Colonic mucosa (tissue), 4 donors: ENCODE measurements at regions not wholly inside any gene's neighbourhood (a gene's known extent, or its start where the extent isn't known, plus 50 kb on each side); places are given as distances from the start of the nearest gene placed in this dataset.

Experiments
- DNase-seq: peaks from one replicate; pipeline ENCODE4 v3.0.0-alpha.2; 2020
- H3K27ac ChIP-seq: fragments of 200-600 bp; one replicate; pipeline ENCODE4 v1.8.0; 2021
- H3K27me3 ChIP-seq: fragments of 200-600 bp; one replicate; pipeline ENCODE4 v1.8.0; 2021
- H3K36me3 ChIP-seq: fragments of 200-600 bp; one replicate; pipeline ENCODE4 v1.8.0; 2021
- H3K4me1 ChIP-seq: fragments of 200-600 bp; one replicate; pipeline ENCODE4 v1.8.0; 2021; ENCODE audit warnings: mild to moderate bottlenecking
- H3K4me3 ChIP-seq: fragments of 200-600 bp; one replicate; pipeline ENCODE4 v1.8.0; 2021
- H3K9ac ChIP-seq, 2 donors: one replicate each; pipeline ENCODE4 v1.7.0; 2013; ENCODE audit warnings: control low read depth in 2 of 2, low read depth in 2 of 2, low read length in 2 of 2
- H3K9me3 ChIP-seq: fragments of 200-600 bp; one replicate; pipeline ENCODE4 v1.8.0; 2021
- intact Hi-C: fragments of 100-400 bp; cut with DNase I; formaldehyde crosslinking; loops from one replicate; pipeline ENCODE4 v1.14.1; 2022
- TF ChIP-seq, protein P1 (sequence below): fragments of 200-600 bp; IDR thresholded peaks from one replicate; pipeline ENCODE4 v1.8.0; 2022; ENCODE audit warnings: antibody characterized with exemption, mild to moderate bottlenecking
- donor health status: healthy.
- donor health status: DM: no; HTN: no; CAD: no.
- donor health status: DM: no; HTN: no; CAD: no.

- intact Hi-C loops = no loop called here
- Histone ChIP-seq H3K27me3 (no peaks in the 10 kb centered on the region), H3K27ac (no peak overlapping the region), H3K4me3 (no peak overlapping the region), H3K9me3 (no peaks in the 10 kb centered on the region), H3K9ac (no peak overlapping the region), H3K4me1 (no peaks in the 10 kb centered on the region), H3K36me3 (no peaks in the 10 kb centered on the region)
- DNase-seq = no peak
- TF ChIP-seq, protein P1, sequence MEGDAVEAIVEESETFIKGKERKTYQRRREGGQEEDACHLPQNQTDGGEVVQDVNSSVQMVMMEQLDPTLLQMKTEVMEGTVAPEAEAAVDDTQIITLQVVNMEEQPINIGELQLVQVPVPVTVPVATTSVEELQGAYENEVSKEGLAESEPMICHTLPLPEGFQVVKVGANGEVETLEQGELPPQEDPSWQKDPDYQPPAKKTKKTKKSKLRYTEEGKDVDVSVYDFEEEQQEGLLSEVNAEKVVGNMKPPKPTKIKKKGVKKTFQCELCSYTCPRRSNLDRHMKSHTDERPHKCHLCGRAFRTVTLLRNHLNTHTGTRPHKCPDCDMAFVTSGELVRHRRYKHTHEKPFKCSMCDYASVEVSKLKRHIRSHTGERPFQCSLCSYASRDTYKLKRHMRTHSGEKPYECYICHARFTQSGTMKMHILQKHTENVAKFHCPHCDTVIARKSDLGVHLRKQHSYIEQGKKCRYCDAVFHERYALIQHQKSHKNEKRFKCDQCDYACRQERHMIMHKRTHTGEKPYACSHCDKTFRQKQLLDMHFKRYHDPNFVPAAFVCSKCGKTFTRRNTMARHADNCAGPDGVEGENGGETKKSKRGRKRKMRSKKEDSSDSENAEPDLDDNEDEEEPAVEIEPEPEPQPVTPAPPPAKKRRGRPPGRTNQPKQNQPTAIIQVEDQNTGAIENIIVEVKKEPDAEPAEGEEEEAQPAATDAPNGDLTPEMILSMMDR = no peak
Measured at GRCh38 chr5:71955723-71956122, 151.6 kb upstream of the MAP1B start.

DNA sequence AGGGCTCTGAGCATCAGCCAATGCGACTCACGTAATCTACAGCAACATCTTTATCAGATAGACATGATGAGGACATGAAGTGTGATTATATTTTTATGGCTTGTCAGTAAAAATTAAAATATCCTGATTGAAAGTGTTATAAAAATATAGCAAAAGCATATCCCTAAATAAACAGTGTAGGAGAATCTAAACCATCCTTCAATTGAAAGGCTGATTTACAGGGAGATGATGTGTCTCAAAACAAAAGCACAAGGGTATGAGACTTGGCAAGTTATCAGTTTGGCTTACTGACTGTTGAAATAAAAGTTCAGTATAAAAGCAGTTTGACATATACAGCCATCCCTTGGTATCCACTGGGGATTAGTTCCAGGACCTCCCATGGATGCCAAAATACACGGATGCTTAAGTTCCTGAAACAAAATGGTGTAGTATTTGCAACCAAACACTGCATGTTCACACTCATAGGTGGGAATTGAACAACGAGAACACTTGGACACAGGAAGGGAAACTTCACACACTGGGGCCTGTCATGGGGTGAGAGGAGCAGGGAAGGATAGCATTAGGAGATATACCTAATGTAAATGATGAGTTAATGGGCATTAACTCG, 149.9 kb upstream of the MAP1B start:
- DNase-seq = no peak
- Histone ChIP-seq H3K9me3 (no peaks in the 10 kb centered on the region), H3K27ac (no peak overlapping the region), H3K4me3 (no peak overlapping the region), H3K9ac (no peak overlapping the region), H3K4me1 (no peaks in the 10 kb centered on the region), H3K36me3 (no peaks in the 10 kb centered on the region), H3K27me3 (no peaks in the 10 kb centered on the region)
- TF ChIP-seq, protein P1 = no peak
- intact Hi-C loops = no loop called here

- H3K9ac ChIP-seq = no peak overlapping the region
- TF ChIP-seq, protein P1 = no peak
- no peaks in the 10 kb centered on the region for H3K9me3 ChIP-seq
- no peaks in the 10 kb centered on the region for H3K27me3 ChIP-seq
- H3K36me3 ChIP-seq = no peaks in the 10 kb centered on the region
- no peaks in the 10 kb centered on the region for H3K4me1 ChIP-seq
- DNase-seq = no peak
- no peak overlapping the region for H3K4me3 ChIP-seq
- intact Hi-C loops = no loop called here
- H3K27ac ChIP-seq = no peak overlapping the region
Measured at GRCh38 chr5:71960195-71960594, 147.1 kb upstream of the MAP1B start.

DNA sequence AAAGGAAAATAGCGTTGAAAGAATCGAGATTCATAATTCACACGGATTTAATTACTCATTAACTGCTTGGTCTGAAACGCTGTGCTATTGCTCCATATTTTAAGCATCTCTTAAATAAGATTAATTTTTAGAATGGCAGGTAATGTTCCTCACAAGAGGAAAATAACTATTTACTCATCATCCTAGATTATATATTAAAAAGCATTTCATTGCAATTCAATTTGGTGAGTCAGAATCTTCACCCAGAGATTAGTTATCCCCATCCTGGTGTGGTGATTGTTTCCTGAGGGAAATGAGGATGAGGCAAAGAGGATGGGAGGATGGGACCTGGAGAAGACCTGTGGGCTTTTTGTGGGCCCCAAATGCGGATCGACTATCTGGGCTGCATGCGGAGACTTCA, 145.5 kb upstream of the MAP1B start:
- no peaks in the 10 kb centered on the region for H3K9me3 ChIP-seq
- intact Hi-C loops = no loop called here
- H3K27me3 ChIP-seq = no peaks in the 10 kb centered on the region
- H3K36me3 ChIP-seq = no peaks in the 10 kb centered on the region
- no peak for DNase-seq
- no peak overlapping the region for H3K27ac ChIP-seq
- H3K4me1 ChIP-seq = no peaks in the 10 kb centered on the region
- H3K9ac ChIP-seq = no peak overlapping the region
- TF ChIP-seq, protein P1 = no peak
- no peak overlapping the region for H3K4me3 ChIP-seq

- no peaks in the 10 kb centered on the region for H3K4me1 ChIP-seq
- H3K4me3 ChIP-seq = no peak overlapping the region
- H3K36me3 ChIP-seq = no peaks in the 10 kb centered on the region
- H3K27me3 ChIP-seq = no peaks in the 10 kb centered on the region
- H3K9ac ChIP-seq = no peak overlapping the region
- intact Hi-C loops = no loop called here
- no peaks in the 10 kb centered on the region for H3K9me3 ChIP-seq
- no peak for DNase-seq
- H3K27ac ChIP-seq = no peak overlapping the region
- TF ChIP-seq, protein P1 = no peak
Measured at GRCh38 chr5:71969460-71969859, 137.8 kb upstream of the MAP1B start.

- no peaks in the 10 kb centered on the region for H3K4me1 ChIP-seq
- H3K9ac ChIP-seq = no peak overlapping the region
- no peaks in the 10 kb centered on the region for H3K36me3 ChIP-seq
- no peak for DNase-seq
- no peak overlapping the region for H3K4me3 ChIP-seq
- no peaks in the 10 kb centered on the region for H3K9me3 ChIP-seq
- no peaks in the 10 kb centered on the region for H3K27me3 ChIP-seq
- TF ChIP-seq, protein P1 = no peak
- H3K27ac ChIP-seq = no peak overlapping the region
- intact Hi-C loops = no loop called here
Measured at GRCh38 chr5:71971862-71972261, 135.4 kb upstream of the MAP1B start.
